ENCODE measurements at regions not wholly inside any gene's neighbourhood (a gene's known extent, or its start where the extent isn't known, plus 50 kb on each side); places are given as distances from the start of the nearest gene placed in this dataset.
"Not testable (repeated sequence)": the region's sequence is repeated elsewhere in the genome, so short reads cannot be mapped to it uniquely, and the experiment has no call there.

DNA sequence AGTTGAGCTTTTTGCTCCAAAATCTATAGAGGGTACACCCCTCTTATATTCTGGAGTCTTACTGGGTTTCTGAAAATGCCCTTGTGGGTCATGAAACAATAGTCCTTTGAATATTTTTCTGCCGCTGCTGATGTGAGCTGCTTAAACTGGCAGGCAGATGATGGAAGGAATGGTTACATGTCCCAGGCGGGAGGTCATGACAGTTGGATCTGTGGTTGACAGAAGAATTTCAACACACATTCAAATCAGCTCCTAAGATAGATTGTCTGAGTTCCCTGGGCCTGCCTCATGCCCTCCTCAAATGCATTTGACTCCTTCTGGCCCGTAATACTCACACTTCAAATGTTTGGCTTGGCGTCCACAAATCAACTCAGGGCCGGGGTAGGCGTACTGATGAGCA lies 105.0 kb upstream of the IKBKE start:
- not testable (repeated sequence) for DNase-seq

DNA sequence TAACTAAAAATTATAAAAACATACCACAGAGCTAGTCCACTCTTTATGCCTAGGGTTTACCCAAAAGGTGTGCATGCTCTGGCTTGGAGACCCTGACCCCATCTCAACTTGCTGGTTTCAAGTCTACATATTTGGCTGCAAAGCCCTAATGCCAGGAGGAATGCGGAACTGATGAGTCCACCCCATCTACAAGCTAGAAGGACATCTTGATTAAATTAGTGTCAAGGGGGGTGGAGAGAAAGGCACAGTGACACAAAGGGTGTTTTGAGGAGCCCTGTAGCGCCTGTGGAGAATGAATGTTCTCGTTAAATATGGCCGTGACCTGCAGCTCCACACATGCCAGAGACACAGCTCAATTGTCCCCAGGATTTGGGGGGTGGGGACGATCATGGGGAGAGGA lies 104.1 kb upstream of the IKBKE start:
- not testable (repeated sequence) for DNase-seq

DNA sequence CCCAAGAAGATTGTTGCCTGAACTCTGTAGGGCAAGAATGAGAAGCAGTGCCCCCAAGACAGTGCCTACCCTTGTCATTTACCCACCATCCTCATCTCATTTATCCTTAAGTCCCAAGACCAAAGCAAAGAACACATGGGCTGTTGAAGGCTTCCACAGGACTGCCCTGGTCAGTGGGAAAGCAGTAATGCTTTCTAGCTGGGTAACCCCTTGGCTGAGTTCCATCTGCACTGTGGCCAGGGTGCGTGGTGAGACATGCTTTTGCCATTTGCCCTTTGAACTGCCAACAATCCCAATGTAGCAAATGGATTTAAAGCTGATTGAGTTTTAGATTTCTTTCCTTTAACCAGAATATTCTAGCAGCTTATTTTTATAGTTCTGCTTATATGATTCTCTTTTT lies 103.5 kb upstream of the IKBKE start:
- not testable (repeated sequence) for DNase-seq

DNA sequence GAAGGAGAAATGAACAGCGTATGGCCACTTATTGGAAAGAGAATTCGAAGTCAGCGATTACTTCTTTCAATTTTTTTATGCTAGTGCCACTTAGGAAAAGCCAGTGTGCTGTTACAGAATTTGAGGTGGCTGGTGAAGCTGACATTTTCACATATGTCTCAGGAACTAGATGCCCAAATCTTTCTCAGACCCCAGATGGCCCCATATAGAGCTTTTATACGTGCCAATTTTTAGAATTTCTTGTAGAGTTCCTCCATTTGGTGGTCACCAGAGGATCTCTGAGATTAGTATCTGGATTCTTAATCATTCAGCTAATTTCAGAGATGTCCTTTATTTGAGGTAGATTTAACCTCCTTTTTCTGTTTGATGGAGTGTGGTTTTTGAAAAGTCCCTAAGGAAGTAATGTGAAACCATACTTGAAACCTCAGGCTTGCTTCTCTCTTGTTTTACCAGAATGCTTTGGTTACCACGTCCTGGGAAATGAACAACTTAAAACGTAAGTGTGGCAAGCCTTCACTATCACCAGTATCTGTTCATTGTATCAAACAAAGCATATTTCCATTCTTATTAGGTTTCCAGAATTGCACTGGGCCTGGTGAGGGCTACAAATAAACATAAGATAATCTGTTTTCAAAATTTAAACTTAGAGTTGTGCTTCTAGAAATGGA lies 102.2 kb upstream of the IKBKE start:
- not testable (repeated sequence) for DNase-seq

DNA sequence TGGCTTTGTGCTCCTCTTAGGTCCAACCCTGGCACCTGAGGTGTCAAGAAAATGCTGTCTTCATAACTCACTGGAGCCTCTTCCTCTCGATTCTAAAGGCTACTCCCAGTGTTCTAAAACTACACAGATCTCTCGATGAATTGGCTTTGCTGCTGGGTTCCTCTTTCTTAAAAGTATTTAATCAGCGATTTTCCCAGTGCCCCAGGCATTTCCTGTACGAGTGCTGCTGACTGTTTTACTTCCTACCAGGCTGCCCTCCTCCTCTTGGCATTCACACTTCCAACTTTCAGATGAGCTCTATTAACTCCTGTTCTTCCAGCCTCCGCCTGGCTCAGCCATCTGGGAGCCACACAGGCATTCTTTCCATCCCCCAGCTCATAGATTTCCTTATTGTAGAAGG lies 95.6 kb upstream of the IKBKE start:
- not testable (repeated sequence) for DNase-seq

DNA sequence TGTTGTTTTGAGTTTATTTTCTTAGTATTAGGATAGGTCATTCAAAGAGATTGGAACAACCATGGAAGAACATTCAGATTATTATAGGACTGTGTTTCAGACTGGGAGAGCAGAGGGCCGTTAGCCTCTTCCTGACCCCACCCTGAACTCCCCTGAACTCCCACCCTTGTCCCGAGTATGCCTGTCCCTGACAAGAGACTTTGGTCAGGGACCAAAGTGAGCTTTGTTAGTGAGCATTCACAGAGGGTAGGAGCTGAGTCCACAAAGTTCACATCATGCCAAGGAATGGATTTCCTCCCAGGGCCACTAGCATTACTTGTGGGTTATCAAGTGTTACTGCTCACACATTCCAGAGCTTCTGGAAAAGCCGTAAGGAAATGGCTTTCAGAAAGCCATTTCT lies 94.7 kb upstream of the IKBKE start:
- not testable (repeated sequence) for DNase-seq

DNA sequence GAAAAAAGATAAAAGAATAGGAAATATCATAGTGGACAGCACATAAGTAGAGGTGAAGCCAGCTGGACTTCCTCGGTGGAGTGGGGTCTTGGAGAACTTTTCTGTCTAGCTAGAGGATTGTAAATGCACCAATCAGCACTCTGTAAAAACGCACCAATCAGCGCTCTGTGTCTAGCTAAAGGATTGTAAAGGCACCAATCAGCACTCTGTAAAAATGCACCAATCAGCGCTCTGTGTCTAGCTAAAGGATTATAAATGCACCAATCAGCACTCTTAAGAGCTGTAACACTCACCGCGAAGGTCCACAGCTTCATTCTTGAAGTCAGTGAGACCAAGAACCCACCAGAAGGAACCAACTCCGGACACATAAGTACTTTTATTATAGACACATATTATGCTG lies 91.8 kb upstream of the IKBKE start:
- not testable (repeated sequence) for DNase-seq

DNA sequence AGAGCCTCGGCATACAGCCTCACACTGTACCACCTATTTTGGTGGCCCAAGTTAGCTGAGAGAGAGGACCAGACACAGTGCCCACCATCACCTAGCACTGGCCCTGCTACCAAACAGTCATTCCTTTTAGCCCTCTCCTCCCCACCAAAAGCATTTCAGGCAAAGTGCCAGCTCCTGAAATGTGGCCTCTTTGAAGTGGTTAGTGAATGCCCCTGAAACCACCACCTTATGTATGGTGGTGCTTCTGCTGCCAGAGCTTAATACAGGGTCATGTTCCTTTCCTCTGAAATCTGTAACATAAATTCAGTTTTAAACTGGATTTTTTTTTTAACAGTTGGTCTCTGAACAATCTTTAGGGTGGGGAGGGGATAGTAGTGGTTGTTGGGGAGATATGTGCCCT lies 91.0 kb upstream of the IKBKE start:
- DNase-seq = not testable (repeated sequence)

DNA sequence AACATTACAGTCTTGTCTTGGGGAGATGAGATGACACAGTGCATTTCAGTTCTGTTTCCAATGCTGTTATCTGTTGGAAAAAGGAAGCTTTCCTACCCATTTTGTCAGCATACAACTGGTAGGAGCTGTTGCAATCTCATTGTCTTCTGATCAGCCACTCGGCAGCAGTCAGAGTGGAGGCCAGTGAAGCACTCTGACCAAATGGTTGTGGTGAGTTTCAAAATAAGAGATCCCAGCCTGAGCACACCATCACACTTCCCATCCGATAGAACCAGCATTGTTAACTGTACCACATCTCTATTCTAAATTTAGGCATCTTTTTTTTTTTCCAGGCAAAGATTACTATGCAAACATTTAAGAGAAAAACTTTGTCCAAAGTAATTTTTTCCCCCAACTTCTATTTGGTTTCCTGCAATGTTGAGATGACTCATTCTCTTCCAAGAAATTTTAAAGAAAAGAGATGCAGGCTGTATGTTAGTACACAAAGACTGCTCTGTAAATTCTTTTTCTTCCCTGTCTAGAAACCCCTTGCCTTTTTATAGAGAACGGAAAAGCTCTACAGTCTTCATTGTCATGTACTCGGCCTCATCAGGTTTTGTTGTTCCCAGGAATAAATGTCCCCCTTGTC lies 90.0 kb upstream of the IKBKE start:
- not testable (repeated sequence) for DNase-seq

DNA sequence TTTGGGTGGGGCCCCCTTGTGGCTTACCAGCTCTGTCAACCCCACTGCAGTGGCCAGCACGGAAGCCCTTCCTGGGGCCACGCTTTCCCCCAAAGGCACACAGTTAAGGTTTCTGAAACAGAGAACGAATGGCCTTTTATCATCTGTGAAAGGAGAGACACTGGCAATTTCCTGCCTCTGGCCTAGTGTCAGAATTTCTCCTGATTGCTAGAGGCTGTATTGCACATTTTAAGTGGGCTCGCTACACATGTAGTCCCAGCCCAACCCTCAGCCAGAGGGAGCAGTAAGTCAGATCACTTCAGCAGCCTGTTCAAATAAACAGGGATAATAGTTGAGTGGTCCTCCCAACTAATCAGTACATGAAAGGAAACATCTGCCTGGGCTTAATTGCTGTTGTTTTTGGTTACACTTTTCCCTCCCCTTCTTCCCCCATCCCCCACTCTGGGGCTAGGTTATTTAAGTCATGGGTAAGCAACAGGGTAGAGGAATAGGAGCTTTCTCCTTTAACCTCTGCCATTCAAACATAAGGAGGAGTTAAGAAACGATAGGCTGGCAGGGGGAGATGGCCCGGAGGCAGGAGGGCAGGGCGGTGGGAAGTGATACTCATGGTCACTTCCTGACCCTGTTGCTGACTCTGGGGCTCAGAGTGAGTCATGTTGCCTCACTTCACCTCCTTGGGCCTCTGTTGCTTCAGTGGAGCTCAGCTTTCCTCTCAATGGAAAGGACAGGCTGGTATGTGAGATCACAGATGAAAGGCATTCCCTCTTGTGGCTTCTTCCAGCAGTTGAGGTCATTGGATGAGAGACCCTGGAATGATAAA lies 89.3 kb upstream of the IKBKE start:
- peak; percentile 42 for DNase-seq

DNA sequence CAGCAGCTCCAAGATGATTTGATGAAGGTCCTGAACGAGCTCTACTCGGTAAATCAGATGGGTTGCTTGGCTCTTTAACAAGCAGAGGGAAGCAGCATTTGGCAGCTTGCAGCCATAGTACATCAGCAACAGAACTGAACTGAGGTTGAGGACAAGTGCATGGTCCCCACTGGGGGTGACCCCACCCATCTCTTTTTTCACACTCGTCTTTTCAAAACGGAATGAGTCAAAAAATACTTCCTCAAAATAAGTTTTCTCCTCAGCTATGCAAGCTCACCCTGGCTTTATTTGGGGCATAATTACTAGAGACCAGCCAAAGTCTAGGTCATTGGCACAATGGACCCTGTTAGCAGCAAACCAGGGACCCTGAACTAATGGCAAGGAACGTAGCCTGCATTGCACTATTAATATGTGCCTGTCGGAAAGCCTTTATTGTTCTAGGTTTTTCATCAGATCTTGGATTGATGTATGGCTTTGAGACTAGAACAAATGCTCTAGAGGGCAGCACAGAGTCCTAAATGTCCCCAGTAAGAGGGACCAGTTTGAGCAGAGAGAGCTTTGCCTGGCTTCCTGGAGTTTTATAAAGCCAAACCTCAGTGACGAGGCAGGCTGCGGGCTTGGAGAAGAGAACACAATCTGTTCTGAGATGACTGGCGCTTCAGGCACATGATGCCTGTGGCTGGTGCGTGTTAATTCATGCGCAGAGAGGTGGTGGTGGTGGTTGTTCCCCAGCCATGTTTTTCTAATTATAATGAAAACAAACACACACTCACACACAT lies 86.1 kb upstream of the IKBKE start:
- peak; percentile 62 for DNase-seq

DNA sequence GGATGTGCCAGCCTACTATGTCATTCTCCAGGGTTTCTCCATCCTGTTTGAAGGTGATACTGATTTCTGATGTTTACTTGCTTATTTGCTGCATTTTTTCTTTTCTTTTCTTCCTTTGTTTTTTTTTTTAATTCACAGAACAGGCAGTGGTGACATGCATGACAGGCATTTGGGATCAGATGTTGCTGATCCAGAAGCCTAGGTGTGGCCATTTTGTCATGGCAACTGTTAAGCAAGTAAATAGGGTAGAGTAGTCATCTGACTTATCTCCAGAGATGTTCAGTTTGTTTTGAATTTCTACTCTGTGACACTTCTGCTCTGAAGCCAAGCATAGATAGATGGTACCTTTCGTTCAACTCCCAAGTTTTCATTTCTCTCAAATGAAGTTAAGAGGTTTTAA lies 85.4 kb upstream of the IKBKE start:
- not testable (repeated sequence) for DNase-seq

DNA sequence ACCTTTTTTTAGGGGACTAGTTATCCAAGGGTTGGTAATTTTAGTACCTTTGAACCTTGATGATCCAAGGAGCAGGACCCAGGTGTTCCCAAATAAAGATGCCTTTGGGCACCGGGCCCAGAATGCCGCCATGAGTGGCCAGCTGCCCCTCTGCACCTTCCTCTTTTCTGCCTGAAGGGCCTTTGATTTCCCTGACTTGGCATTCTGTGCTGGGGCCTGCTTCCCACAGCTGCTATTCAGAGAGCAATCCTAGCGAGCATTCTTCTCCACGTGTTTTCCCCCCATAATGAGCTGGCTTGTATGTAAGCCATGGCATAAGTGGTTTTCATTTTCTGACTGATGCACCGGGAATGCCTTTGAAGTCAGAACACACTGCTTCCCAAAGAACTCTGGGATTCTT lies 82.6 kb upstream of the IKBKE start:
- DNase-seq = not testable (repeated sequence)

DNA sequence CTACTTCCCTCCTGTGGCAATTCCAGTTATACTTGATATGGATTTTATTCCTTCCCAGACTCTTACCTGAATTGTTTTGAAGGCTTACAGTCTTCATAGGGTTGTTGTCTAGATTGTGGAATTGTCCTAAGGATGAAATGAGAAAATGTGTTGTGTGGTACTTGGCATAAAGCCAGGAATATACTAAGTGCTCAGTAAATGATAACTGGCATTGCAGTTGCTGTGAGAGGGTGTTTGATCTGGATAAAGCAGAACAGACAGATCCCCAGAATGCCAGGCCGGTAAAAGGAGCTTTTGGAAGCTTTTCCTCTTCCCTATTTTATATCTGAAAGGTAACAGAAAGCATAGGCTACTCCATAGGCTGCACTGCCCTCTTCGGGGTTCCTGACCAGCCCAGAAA lies 78.4 kb upstream of the IKBKE start:
- DNase-seq = not testable (repeated sequence)

DNA sequence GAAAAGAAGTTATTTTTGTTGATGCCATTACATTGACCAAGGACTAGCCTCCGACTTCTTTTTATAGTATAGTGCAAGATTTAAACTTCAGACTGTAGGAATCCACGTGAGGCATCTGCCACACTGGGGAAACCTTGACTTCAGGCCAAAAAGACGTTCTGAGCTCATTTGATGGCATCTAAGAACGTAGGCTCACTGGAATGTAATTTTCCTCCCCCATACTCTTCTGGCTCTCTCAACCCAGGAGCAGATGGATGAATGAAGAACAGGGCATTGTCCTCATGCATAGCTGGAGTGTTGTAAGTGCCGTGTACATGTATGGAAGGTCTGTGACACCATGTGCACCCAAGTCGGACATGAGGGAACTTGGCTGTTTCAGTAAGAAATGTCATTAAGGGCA lies 72.8 kb upstream of the IKBKE start:
- DNase-seq = not testable (repeated sequence)

DNA sequence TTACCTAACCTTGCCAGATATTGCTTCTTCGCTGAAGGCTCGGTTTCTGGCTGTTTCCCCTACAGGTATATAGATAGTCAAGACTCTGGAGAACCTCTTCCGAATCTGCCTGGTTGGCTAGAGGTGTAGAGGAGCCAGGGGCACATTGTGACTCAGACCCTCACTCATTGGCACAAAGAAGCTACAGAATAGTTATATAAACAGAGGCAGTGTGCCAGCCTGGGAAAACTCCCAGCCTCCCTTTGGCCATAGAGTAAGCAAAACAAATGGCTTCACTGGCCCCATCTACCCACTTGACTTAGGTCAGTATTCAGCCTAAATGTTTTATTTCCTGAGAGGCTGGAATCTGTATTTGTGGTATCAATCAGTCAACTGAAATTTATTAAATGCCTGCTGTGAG lies 72.0 kb upstream of the IKBKE start:
- DNase-seq = not testable (repeated sequence)

DNA sequence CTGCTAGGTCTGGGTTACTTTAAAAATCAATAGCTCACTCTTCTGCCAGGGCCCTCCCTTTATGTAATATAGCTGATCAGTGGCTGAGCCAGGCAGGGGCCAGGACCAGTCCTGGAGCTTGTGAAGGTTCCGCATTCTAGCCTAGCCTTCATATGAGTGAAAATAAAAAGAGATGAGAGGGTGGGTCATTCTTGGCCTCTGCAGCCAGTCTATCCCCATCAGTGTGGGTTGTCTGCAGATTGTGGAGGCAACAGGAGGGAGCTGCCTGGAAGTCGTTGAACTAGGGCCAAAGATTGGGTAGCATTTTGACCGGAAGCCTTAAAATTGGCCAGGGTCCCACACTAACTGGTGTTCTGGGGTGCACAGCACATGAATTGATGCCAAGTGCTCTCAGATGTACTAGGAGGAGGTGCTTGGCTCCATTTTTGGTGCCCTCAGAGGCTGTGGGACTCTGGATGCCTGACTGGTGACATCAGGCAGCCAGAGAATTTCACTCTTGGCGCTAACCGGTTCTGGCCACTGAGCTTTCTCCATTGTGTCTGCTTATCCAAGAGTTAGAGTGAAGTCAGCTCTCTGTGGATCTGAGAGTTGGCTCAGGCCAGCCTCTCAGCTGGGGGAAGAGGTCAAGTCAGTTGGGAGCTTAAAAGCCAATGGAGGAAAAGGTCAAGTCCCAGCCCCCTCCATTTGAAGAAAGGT lies 66.5 kb upstream of the IKBKE start:
- DNase-seq = not testable (repeated sequence)

DNA sequence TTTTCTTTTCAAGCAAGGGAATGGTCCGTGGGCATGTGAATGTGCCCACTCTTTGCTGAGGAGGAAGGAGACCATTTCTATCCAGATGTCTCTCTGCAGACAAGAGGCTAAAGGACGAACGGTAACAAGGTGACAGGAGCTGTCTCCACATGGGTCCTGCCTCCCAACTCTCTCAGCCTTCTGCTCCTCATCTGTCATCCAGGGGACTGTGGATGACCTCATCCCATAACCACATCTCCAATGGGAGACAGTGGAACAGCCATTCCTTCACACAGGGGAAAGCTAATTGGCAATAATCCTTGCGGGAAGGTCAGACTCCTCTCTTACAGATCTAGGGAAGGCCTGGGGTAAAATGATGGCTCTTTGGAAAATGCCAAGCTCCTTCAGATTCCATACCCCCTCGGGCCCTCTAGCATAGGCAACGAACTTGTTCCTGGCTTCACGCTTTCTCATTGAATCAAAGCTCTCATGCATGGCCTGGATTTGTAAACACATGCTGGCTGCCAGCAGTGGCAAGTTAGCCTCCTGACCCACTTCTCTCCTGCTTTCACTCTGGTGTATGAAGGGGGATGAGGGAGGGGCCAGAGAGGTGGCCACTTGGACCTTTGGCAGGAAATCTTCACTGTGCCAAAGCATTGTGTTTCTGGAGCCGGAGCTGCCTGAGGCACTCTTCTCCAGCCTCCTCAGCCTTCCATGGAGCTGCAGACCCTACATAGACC lies 65.8 kb upstream of the IKBKE start:
- not testable (repeated sequence) for DNase-seq

DNA sequence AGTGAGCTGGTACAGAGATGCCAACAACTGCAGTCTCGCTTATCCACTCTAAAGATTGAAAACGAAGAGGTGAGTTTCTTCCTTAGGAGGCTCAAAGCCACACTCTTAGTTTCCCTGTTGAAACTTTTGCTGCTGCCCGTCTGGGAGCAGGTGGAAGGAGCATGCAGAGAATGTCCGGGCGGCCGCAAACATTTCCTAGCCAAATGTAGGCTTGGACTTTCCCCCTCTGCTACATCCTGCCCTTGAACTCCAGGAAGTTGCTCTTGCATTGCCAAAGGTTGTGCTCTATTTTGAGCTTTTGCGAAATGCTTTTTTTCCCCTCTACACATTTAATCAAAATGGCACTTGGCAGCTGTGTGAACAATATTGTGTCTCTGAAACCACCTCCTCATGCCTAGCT lies 65.0 kb upstream of the IKBKE start:
- DNase-seq = not testable (repeated sequence)

DNA sequence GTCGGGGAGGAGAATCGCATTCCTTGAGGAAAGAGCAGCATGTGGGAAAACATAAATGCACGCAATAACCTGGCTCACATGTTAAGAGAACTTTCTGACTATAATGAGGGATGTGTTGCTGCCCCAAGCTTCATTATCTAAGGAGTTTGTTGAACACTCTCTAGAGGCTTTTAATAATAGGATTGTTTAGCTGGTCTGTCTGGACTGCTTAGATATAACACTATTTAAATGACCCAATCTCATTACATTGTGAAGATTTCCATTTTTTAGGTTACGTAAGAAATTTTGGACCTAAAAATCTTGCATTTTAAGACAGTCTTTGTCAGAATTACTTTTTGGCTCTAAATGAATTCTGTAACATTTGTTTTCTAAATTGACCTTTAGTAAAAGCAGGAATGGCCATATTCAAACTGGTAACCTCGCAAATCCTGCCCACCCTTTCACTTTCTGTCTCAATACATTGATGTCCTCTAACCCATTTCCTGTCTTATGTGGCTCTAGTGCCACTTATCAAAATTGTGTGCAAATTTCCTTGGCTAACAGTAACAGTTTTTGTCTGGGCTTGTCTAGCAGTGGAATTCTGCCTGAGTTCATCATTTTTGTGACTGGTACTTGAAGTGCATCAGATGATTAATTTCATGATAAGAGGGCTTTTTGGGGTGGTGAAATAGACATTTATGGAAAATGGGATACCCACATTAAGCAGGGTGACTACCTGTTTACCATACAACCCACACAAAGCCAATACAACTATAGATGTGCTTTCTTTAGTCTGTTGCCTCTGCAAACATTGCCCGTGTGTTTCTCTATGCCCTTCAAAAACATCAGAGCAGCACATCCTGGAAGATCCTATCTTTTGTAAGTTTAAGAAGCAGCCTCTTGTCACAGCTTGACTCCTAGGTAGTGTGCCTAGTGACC lies 61.6 kb upstream of the IKBKE start:
- DNase-seq = not testable (repeated sequence)

DNA sequence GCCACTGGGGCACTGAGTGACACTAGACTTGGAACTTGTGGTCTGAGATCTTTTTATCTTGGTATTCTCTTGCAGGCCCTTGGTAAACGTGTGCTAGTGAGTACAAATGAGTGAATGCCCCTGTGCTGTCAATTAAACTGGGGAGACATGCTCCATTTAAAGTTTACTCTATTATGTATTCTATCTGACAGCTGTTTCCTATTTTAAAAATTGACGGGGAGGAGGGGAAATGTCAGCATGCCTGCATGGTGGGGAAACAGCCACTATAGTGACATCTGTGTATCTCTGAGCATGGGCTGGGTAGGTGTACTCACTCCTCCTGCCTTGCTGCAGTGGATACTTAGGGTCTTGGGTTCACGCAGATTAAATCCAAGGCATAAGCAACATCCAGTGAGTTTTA lies 59.0 kb upstream of the IKBKE start:
- DNase-seq = no peak
